DND-41 (cell line): ENCODE measurements at regions not wholly inside any gene's neighbourhood (a gene's known extent, or its start where the extent isn't known, plus 50 kb on each side); places are given as distances from the start of the nearest gene placed in this dataset.

ENCODE experiments used
- EZH2 ChIP-seq: IDR thresholded peaks from 3 replicates; pipeline ENCODE4 v1.6.1; 2012; ENCODE audit warnings: borderline replicate concordance, low read depth, mild to moderate bottlenecking, moderate library complexity, low read length, inconsistent platforms; ENCODE audit not compliant: severe bottlenecking
- TF ChIP-seq, protein P1 (sequence below): IDR thresholded peaks from 2 replicates; pipeline ENCODE4 v1.5.1; 2012; ENCODE audit warnings: borderline replicate concordance, low read length, moderate library complexity, mild to moderate bottlenecking; ENCODE audit not compliant: poor library complexity, severe bottlenecking; ENCODE audit errors: extremely low read depth

DNA sequence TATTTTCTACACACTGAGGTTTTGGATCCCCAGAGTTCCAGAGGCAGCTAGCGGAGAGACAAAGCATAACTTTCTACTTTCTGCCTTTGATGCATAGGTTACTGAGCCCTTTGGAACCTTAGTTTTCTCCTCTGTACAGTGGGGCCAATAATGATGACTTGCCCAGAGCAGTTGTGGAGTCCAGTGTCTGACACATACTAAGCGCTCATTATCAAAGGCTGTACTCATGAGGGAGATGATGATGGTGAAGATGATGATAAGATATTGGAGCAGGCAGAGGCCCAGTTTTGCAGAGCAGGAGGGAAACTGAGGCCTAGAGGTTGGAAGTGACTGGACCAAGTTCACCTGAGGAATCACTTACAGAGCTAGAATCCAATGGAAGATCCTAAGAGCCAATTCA lies 458.0 kb downstream of the MIAT start:
- TF ChIP-seq, protein P1, sequence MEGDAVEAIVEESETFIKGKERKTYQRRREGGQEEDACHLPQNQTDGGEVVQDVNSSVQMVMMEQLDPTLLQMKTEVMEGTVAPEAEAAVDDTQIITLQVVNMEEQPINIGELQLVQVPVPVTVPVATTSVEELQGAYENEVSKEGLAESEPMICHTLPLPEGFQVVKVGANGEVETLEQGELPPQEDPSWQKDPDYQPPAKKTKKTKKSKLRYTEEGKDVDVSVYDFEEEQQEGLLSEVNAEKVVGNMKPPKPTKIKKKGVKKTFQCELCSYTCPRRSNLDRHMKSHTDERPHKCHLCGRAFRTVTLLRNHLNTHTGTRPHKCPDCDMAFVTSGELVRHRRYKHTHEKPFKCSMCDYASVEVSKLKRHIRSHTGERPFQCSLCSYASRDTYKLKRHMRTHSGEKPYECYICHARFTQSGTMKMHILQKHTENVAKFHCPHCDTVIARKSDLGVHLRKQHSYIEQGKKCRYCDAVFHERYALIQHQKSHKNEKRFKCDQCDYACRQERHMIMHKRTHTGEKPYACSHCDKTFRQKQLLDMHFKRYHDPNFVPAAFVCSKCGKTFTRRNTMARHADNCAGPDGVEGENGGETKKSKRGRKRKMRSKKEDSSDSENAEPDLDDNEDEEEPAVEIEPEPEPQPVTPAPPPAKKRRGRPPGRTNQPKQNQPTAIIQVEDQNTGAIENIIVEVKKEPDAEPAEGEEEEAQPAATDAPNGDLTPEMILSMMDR = no peak
- TF ChIP-seq EZH2 = no peak
